ENCODE measurements at regions not wholly inside any gene's neighbourhood (a gene's known extent, or its start where the extent isn't known, plus 50 kb on each side); places are given as distances from the start of the nearest gene placed in this dataset.

GRCh38 chr11:104404231-104405175, 240.6 kb upstream of the PDGFD start:
- no peak for DNase-seq

GRCh38 chr11:104402812-104403521, 239.0 kb upstream of the PDGFD start:
- no peak for DNase-seq

GRCh38 chr11:104394508-104394907, 230.6 kb upstream of the PDGFD start:
- no peak for DNase-seq

- DNase-seq = no peak
Observed at GRCh38 chr11:104390651-104391050, 226.7 kb upstream of the PDGFD start.

- no peak for DNase-seq
Observed at GRCh38 chr11:104385884-104386283, 221.9 kb upstream of the PDGFD start.

- no peak for DNase-seq
Observed at GRCh38 chr11:104380358-104380757, 216.4 kb upstream of the PDGFD start.

GRCh38 chr11:104372111-104372510, 208.2 kb upstream of the PDGFD start:
- DNase-seq = no peak

GRCh38 chr11:104370478-104370877, 206.5 kb upstream of the PDGFD start:
- no peak for DNase-seq

- no peak for DNase-seq
Observed at GRCh38 chr11:104369761-104370160, 205.8 kb upstream of the PDGFD start.

- DNase-seq = no peak
Observed at GRCh38 chr11:104366321-104366734, 202.4 kb upstream of the PDGFD start.

- no peak for DNase-seq
Observed at GRCh38 chr11:104365676-104366075, 201.7 kb upstream of the PDGFD start.

- no peak for DNase-seq
Observed at GRCh38 chr11:104361975-104362374, 198.0 kb upstream of the PDGFD start.

GRCh38 chr11:104352036-104352435, 188.1 kb upstream of the PDGFD start:
- DNase-seq = peak; percentile 63

GRCh38 chr11:104343578-104343977, 179.6 kb upstream of the PDGFD start:
- peak; percentile 49 for DNase-seq

GRCh38 chr11:104340590-104340989, 176.6 kb upstream of the PDGFD start:
- no peak for DNase-seq

- DNase-seq = no peak
Observed at GRCh38 chr11:104339380-104339831, 175.5 kb upstream of the PDGFD start.

- no peak for DNase-seq
Observed at GRCh38 chr11:104338186-104338585, 174.2 kb upstream of the PDGFD start.

- DNase-seq = no peak
Observed at GRCh38 chr11:104337273-104337672, 173.3 kb upstream of the PDGFD start.

- DNase-seq = no peak
Observed at GRCh38 chr11:104333977-104334376, 170.0 kb upstream of the PDGFD start.

GRCh38 chr11:104332110-104332509, 168.2 kb upstream of the PDGFD start:
- no peak for DNase-seq

GRCh38 chr11:104329078-104329665, 165.2 kb upstream of the PDGFD start:
- no peak for DNase-seq

- no peak for DNase-seq
Observed at GRCh38 chr11:104328512-104328907, 164.6 kb upstream of the PDGFD start.

GRCh38 chr11:104327861-104328511, 164.0 kb upstream of the PDGFD start:
- DNase-seq = no peak

All from DMS153 (cell line).